SK-N-SH treated with all-trans-retinoic acid at 6 μM for 48 hours (cell line): ENCODE measurements at regions not wholly inside any gene's neighbourhood (a gene's known extent, or its start where the extent isn't known, plus 50 kb on each side); places are given as distances from the start of the nearest gene placed in this dataset.

Experiments
- ATAC-seq: fragments of 200-7000 bp; cut with Tn5 transposase; 3 replicates; pipeline ENCODE4 v1.9.1; 2020; ENCODE audit warnings: mild to moderate bottlenecking, moderate library complexity
- BACH2 ChIP-seq: fragments of 250-450 bp; sonication (Bioruptor Pico); IDR thresholded peaks from 2 replicates; pipeline ENCODE4 v1.9.0; 2021; ENCODE audit warnings: mild to moderate bottlenecking, borderline replicate concordance
- CREB5 ChIP-seq: fragments of 250-450 bp; sonication (Bioruptor Pico); IDR thresholded peaks from 2 replicates; pipeline ENCODE4 v1.5.1; 2020; ENCODE audit warnings: low read depth, mild to moderate bottlenecking, moderate library complexity
- CSDC2 ChIP-seq: fragments of 250-450 bp; sonication (Bioruptor Pico); IDR thresholded peaks from 2 replicates; pipeline ENCODE4 v1.5.0; 2020; ENCODE audit warnings: mild to moderate bottlenecking, moderate library complexity
- ESRRG ChIP-seq: fragments of 250-450 bp; sonication (Bioruptor Pico); IDR thresholded peaks from 2 replicates; pipeline ENCODE4 v1.6.1; 2021; ENCODE audit warnings: mild to moderate bottlenecking
- GLIS3 ChIP-seq: fragments of 250-450 bp; sonication (Bioruptor Pico); IDR thresholded peaks from 2 replicates; pipeline ENCODE4 v1.5.0; 2020; ENCODE audit warnings: mild to moderate bottlenecking, moderate library complexity
- ISL1 ChIP-seq: fragments of 250-450 bp; sonication (Bioruptor Pico); IDR thresholded peaks from 2 replicates; pipeline ENCODE4 v2.1.2; 2022; ENCODE audit warnings: mild to moderate bottlenecking, moderate library complexity
- OSR1 ChIP-seq: fragments of 250-450 bp; sonication (Bioruptor Pico); IDR thresholded peaks from 2 replicates; pipeline ENCODE4 v1.8.0; 2022; ENCODE audit warnings: moderate library complexity, mild to moderate bottlenecking, inconsistent platforms
- PATZ1 ChIP-seq: fragments of 250-450 bp; sonication (Bioruptor Pico); IDR thresholded peaks from 2 replicates; pipeline ENCODE4 v1.8.0; 2020; ENCODE audit warnings: mild to moderate bottlenecking, moderate library complexity, borderline replicate concordance
- PPARA ChIP-seq: fragments of 250-450 bp; sonication (Bioruptor Pico); IDR thresholded peaks from 2 replicates; pipeline ENCODE4 v1.5.0; 2020; ENCODE audit warnings: mild to moderate bottlenecking, borderline replicate concordance
- RARB ChIP-seq: fragments of 250-450 bp; sonication (Bioruptor Pico); IDR thresholded peaks from 2 replicates; pipeline ENCODE4 v1.8.0; 2021; ENCODE audit warnings: mild to moderate bottlenecking, moderate library complexity
- SNAI2 ChIP-seq: fragments of 250-450 bp; sonication (Bioruptor Pico); IDR thresholded peaks from 2 replicates; pipeline ENCODE4 v1.5.0; 2020; ENCODE audit warnings: mild to moderate bottlenecking, moderate library complexity
- TCF4 ChIP-seq: fragments of 250-450 bp; sonication (Bioruptor Pico); IDR thresholded peaks from 2 replicates; pipeline ENCODE4 v1.8.0; 2021; ENCODE audit warnings: mild to moderate bottlenecking, moderate library complexity, borderline replicate concordance
- TOX ChIP-seq: fragments of 250-450 bp; sonication (Bioruptor Pico); IDR thresholded peaks from 2 replicates; pipeline ENCODE4 v1.8.0; 2021; ENCODE audit warnings: mild to moderate bottlenecking, moderate library complexity, borderline replicate concordance
- TSHZ2 ChIP-seq: fragments of 250-450 bp; sonication (Bioruptor Pico); IDR thresholded peaks from 2 replicates; pipeline ENCODE4 v1.5.0; 2020; ENCODE audit warnings: mild to moderate bottlenecking, moderate library complexity
- ZC3H10 ChIP-seq: fragments of 250-450 bp; sonication (Bioruptor Pico); IDR thresholded peaks from 2 replicates; pipeline ENCODE4 v1.5.1; 2021; ENCODE audit warnings: mild to moderate bottlenecking, moderate library complexity
- ZFP3 ChIP-seq: fragments of 250-450 bp; sonication (Bioruptor Pico); IDR thresholded peaks from 2 replicates; pipeline ENCODE4 v1.5.0; 2020; ENCODE audit warnings: mild to moderate bottlenecking, moderate library complexity
- ZFP30 ChIP-seq: fragments of 450-650 bp; formaldehyde crosslinking; IDR thresholded peaks from 2 replicates; pipeline ENCODE4 v1.5.0; 2022; ENCODE audit warnings: mild to moderate bottlenecking, moderate library complexity
- ZNF565 ChIP-seq: fragments of 450-650 bp; formaldehyde crosslinking; conservative IDR thresholded peaks from 2 replicates; pipeline ENCODE4 v1.5.0; 2020; ENCODE audit warnings: low read depth, mild to moderate bottlenecking, moderate library complexity
- ZNF70 ChIP-seq: fragments of 450-650 bp; formaldehyde crosslinking; IDR thresholded peaks from 2 replicates; pipeline ENCODE4 v1.5.0; 2020; ENCODE audit warnings: mild to moderate bottlenecking, moderate library complexity
- ZNF8 ChIP-seq: fragments of 450-650 bp; formaldehyde crosslinking; IDR thresholded peaks from 2 replicates; pipeline ENCODE4 v1.5.0; 2020; ENCODE audit warnings: mild to moderate bottlenecking, moderate library complexity
- TF ChIP-seq, protein P1 (sequence below): fragments of 250-450 bp; sonication (Bioruptor Pico); IDR thresholded peaks from 2 replicates; pipeline ENCODE4 v1.8.0; 2021; ENCODE audit warnings: low read depth, mild to moderate bottlenecking, moderate library complexity, borderline replicate concordance

DNA sequence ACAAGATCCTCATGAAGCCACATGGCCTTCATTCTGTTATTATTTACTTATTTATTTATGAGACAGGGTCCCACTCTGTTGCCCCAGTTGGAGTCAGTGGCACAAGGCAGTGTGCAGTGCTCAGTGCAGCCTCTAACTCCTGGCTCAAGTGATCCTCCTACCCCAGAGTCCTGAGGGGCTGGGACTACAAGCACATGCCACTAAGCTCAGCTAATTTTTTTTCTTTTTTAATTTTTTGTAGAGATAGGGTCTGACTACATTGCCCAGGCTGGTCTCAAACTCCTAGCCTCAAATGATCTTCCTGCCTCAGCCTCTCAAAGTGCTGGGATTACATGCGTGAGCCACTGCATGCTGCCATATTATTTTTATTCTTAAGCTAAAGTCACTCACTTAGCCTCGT lies 241.4 kb downstream of the UQCRFS1 start:
- no peak for ATAC-seq

GRCh38 chr19:28971049-28971448 lies 241.9 kb downstream of the UQCRFS1 start:
- ATAC-seq = no peak
- no peak for TF ChIP-seq ESRRG (CRISPR knock-in tag)
- TF ChIP-seq ZNF70 (CRISPR knock-in tag) = no peak
- TF ChIP-seq ZNF8 (CRISPR knock-in tag) = no peak
- TF ChIP-seq ZC3H10 (CRISPR knock-in tag) = no peak
- no peak for TF ChIP-seq CSDC2 (CRISPR knock-in tag)
- no peak for TF ChIP-seq TOX (CRISPR knock-in tag)
- TF ChIP-seq OSR1 = no peak
- no peak for TF ChIP-seq CREB5
- TF ChIP-seq, protein P1, sequence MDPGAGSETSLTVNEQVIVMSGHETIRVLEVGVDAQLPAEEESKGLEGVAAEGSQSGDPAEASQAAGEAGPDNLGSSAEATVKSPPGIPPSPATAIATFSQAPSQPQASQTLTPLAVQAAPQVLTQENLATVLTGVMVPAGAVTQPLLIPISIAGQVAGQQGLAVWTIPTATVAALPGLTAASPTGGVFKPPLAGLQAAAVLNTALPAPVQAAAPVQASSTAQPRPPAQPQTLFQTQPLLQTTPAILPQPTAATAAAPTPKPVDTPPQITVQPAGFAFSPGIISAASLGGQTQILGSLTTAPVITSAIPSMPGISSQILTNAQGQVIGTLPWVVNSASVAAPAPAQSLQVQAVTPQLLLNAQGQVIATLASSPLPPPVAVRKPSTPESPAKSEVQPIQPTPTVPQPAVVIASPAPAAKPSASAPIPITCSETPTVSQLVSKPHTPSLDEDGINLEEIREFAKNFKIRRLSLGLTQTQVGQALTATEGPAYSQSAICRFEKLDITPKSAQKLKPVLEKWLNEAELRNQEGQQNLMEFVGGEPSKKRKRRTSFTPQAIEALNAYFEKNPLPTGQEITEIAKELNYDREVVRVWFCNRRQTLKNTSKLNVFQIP (CRISPR knock-in tag) = no peak
- no peak for TF ChIP-seq GLIS3 (CRISPR knock-in tag)
- TF ChIP-seq ZFP3 (CRISPR knock-in tag) = no peak
- no peak for TF ChIP-seq PPARA (CRISPR knock-in tag)
- TF ChIP-seq ISL1 (CRISPR knock-in tag) = no peak
- TF ChIP-seq SNAI2 (CRISPR knock-in tag) = no peak
- TF ChIP-seq, all 23 proteins: peak for 0

More for the DNA sequence above, 241.4 kb downstream of the UQCRFS1 start:
- TF ChIP-seq RARB = no peak
- no peak for TF ChIP-seq PATZ1
- TF ChIP-seq PPARA (CRISPR knock-in tag) = no peak
- TF ChIP-seq ZNF70 (CRISPR knock-in tag) = no peak
- no peak for TF ChIP-seq TOX (CRISPR knock-in tag)
- TF ChIP-seq ZC3H10 (CRISPR knock-in tag) = no peak
- no peak for TF ChIP-seq ISL1 (CRISPR knock-in tag)
- TF ChIP-seq, protein P1 (CRISPR knock-in tag) = no peak
- no peak for TF ChIP-seq SNAI2 (CRISPR knock-in tag)
- no peak for TF ChIP-seq TSHZ2 (CRISPR knock-in tag)
- no peak for TF ChIP-seq CREB5
- no peak for TF ChIP-seq ZNF565 (CRISPR knock-in tag)
- TF ChIP-seq GLIS3 (CRISPR knock-in tag) = no peak
- TF ChIP-seq CSDC2 (CRISPR knock-in tag) = no peak
- TF ChIP-seq BACH2 (CRISPR knock-in tag) = no peak
- TF ChIP-seq ZNF8 (CRISPR knock-in tag) = no peak

GRCh38 chr19:28968721-28969120 lies 244.2 kb downstream of the UQCRFS1 start:
- no peak for TF ChIP-seq PPARA (CRISPR knock-in tag)
- TF ChIP-seq ZNF8 (CRISPR knock-in tag) = no peak
- TF ChIP-seq CSDC2 (CRISPR knock-in tag) = no peak
- TF ChIP-seq TSHZ2 (CRISPR knock-in tag) = no peak
- no peak for TF ChIP-seq ZFP30
- no peak for TF ChIP-seq TCF4 (CRISPR knock-in tag)
- TF ChIP-seq ISL1 (CRISPR knock-in tag) = no peak
- TF ChIP-seq ZFP3 (CRISPR knock-in tag) = no peak
- TF ChIP-seq OSR1 = no peak
- no peak for TF ChIP-seq TOX (CRISPR knock-in tag)
- TF ChIP-seq CREB5 = no peak
- no peak for TF ChIP-seq ZNF70 (CRISPR knock-in tag)
- TF ChIP-seq RARB = no peak
- no peak for TF ChIP-seq ESRRG (CRISPR knock-in tag)
- TF ChIP-seq GLIS3 (CRISPR knock-in tag) = no peak
- TF ChIP-seq, all 23 proteins: peak for 0
- no peak for ATAC-seq
